ENCODE measurements at regions not wholly inside any gene's neighbourhood (a gene's known extent, or its start where the extent isn't known, plus 50 kb on each side); places are given as distances from the start of the nearest gene placed in this dataset.

DNA sequence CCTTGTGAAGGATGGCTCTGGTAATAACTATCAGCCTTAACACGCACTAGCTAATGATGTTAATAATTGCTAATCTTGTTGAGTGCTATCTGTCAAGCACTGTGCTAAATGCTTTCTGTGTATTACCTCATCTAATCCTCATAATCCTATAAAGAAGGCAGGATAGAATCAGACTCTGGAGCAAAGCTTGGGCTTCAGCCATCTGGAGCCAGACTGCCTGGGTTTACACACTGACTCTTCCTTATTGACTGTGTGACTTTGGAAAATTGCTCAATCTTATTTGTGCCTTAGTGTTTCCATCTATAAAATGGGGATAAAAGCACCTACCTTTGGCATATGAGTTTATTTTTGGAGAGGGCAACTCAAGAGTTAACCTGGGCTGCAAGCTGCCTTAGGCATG, 216.1 kb downstream of the NUF2 start:
- no peaks in the 10 kb centered on the region for H3K4me1 ChIP-seq (ENCODE audit: control insufficient read depth, insufficient read depth, low read length)
- ATAC-seq (no peak), DNase-seq (ENCODE audit: low read depth, low spot score) (no peak)
- BruUV-seq (replicated peaks), result no TSS peak
- H3K27ac ChIP-seq (ENCODE audit: low read length), result no peak overlapping the region
- no peak overlapping the region for H3K4me3 ChIP-seq (ENCODE audit: low read depth in 2 of 2, low read length in 2 of 2)
- H3K9me3 ChIP-seq (ENCODE audit: control insufficient read depth, insufficient read depth, low read depth, low read length), result no peaks in the 10 kb centered on the region
- intact Hi-C loops (cut with micrococcal nuclease; ENCODE audit: unreplicated experiment), result loop anchor here (10.0 kb wide), 2 partner anchors 1077 to 1537 kb away; no protein-coding TSS in a partner anchor
- ChIA-PET POLR2A (no interaction called here), CTCF (no interaction called here)
- TF ChIP-seq, protein P1, sequence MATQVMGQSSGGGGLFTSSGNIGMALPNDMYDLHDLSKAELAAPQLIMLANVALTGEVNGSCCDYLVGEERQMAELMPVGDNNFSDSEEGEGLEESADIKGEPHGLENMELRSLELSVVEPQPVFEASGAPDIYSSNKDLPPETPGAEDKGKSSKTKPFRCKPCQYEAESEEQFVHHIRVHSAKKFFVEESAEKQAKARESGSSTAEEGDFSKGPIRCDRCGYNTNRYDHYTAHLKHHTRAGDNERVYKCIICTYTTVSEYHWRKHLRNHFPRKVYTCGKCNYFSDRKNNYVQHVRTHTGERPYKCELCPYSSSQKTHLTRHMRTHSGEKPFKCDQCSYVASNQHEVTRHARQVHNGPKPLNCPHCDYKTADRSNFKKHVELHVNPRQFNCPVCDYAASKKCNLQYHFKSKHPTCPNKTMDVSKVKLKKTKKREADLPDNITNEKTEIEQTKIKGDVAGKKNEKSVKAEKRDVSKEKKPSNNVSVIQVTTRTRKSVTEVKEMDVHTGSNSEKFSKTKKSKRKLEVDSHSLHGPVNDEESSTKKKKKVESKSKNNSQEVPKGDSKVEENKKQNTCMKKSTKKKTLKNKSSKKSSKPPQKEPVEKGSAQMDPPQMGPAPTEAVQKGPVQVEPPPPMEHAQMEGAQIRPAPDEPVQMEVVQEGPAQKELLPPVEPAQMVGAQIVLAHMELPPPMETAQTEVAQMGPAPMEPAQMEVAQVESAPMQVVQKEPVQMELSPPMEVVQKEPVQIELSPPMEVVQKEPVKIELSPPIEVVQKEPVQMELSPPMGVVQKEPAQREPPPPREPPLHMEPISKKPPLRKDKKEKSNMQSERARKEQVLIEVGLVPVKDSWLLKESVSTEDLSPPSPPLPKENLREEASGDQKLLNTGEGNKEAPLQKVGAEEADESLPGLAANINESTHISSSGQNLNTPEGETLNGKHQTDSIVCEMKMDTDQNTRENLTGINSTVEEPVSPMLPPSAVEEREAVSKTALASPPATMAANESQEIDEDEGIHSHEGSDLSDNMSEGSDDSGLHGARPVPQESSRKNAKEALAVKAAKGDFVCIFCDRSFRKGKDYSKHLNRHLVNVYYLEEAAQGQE (IDR thresholded peaks at IDR 0.05; ENCODE audit: insufficient read depth in 1 of 2, low read depth in 2 of 2, low read length in 1 of 2), result no peak
- TF ChIP-seq SIN3A (IDR thresholded peaks at IDR 0.05; ENCODE audit: borderline replicate concordance, insufficient read depth, low read depth, low read length), result no peak
- TF ChIP-seq POLR2AphosphoS5 (IDR thresholded peaks at IDR 0.05; ENCODE audit: low read depth, low read length), result no peak
- no peaks in the 10 kb centered on the region for H3K27me3 ChIP-seq (ENCODE audit: control insufficient read depth, insufficient read depth, low read length)
- in situ Hi-C loops (cut with HindIII; ENCODE audit: low pct_unique_long_range_greater_than_20kb, low sequenced_read_pairs), result no loop called here
- H3K36me3 ChIP-seq (ENCODE audit: control insufficient read depth, insufficient read depth, low read length), result no peaks in the 10 kb centered on the region

DNA sequence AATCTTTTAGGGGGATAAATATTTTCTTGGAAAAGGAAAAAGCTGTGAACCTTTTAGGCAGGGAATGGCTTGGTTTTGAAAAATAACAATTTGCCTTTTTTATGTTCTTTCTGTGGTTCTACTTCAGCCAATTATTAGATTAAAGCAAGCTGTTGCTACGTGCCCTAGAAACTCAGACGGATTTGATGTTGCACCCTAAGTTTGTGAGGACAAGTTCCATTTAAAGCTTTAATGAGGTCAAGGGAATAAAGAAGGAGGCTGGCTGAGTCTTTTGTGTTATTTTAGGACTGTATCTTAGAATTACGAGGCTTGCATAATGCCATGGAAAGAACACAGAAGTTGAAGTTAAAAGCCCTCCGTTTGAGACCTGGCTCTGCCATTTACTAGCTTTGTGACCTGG, 216.9 kb downstream of the NUF2 start:
- CTCF ChIA-PET, result no interaction called here
- H3K27ac ChIP-seq (ENCODE audit: low read length), result no peak overlapping the region
- TF ChIP-seq, protein P1 (IDR thresholded peaks at IDR 0.05; ENCODE audit: insufficient read depth in 1 of 2, low read depth in 2 of 2, low read length in 1 of 2), result no peak
- no peak for TF ChIP-seq POLR2AphosphoS5 (IDR thresholded peaks at IDR 0.05; ENCODE audit: low read depth, low read length)
- no peak for TF ChIP-seq TCF7L2 (IDR thresholded peaks at IDR 0.05; ENCODE audit: low read depth, low read length)
- TF ChIP-seq, protein P2, sequence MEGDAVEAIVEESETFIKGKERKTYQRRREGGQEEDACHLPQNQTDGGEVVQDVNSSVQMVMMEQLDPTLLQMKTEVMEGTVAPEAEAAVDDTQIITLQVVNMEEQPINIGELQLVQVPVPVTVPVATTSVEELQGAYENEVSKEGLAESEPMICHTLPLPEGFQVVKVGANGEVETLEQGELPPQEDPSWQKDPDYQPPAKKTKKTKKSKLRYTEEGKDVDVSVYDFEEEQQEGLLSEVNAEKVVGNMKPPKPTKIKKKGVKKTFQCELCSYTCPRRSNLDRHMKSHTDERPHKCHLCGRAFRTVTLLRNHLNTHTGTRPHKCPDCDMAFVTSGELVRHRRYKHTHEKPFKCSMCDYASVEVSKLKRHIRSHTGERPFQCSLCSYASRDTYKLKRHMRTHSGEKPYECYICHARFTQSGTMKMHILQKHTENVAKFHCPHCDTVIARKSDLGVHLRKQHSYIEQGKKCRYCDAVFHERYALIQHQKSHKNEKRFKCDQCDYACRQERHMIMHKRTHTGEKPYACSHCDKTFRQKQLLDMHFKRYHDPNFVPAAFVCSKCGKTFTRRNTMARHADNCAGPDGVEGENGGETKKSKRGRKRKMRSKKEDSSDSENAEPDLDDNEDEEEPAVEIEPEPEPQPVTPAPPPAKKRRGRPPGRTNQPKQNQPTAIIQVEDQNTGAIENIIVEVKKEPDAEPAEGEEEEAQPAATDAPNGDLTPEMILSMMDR (IDR thresholded peaks at IDR 0.05), result no peak
- TF ChIP-seq SIN3A (IDR thresholded peaks at IDR 0.05; ENCODE audit: borderline replicate concordance, insufficient read depth, low read depth, low read length), result no peak
- ATAC-seq, result no peak
- no peaks in the 10 kb centered on the region for H3K4me1 ChIP-seq (ENCODE audit: control insufficient read depth, insufficient read depth, low read length)
- DNase-seq (ENCODE audit: low read depth, low spot score), result no peak
- no peaks in the 10 kb centered on the region for H3K27me3 ChIP-seq (ENCODE audit: control insufficient read depth, insufficient read depth, low read length)
- H3K4me3 ChIP-seq (ENCODE audit: low read depth in 2 of 2, low read length in 2 of 2), result no peak overlapping the region
- no peaks in the 10 kb centered on the region for H3K36me3 ChIP-seq (ENCODE audit: control insufficient read depth, insufficient read depth, low read length)
- BruUV-seq (replicated peaks), result no TSS peak
- in situ Hi-C loops (cut with HindIII; ENCODE audit: low pct_unique_long_range_greater_than_20kb, low sequenced_read_pairs), result no loop called here
- intact Hi-C loops (cut with micrococcal nuclease; ENCODE audit: unreplicated experiment), result loop anchor here (10.0 kb wide), 2 partner anchors 1076 to 1536 kb away; no protein-coding TSS in a partner anchor
- POLR2A ChIA-PET, result no interaction called here
- H3K9me3 ChIP-seq (ENCODE audit: control insufficient read depth, insufficient read depth, low read depth, low read length), result no peaks in the 10 kb centered on the region
